Esophagus muscularis mucosa (tissue), 4 donors: ENCODE measurements at regions not wholly inside any gene's neighbourhood (a gene's known extent, or its start where the extent isn't known, plus 50 kb on each side); places are given as distances from the start of the nearest gene placed in this dataset.
A peak's percentile ranks its signal among the peaks of the same experiment; 100 is the strongest.

ENCODE experiments used
- DNase-seq: peaks from one replicate; pipeline ENCODE4 v3.0.0-alpha.2; 2017; ENCODE audit errors: extremely low spot score
- H3K27ac ChIP-seq, 4 donors: fragments of 200-600 bp; sonication (generic); replicated peaks in 1 of 4; 1 replicate in 3 of 4; 2 replicates in 1 of 4; pipeline ENCODE4 v1.5.1; 2016 to 2019; ENCODE audit warnings: mild to moderate bottlenecking in 1 of 4
- H3K27me3 ChIP-seq, 4 donors: fragments of 200-600 bp; sonication (generic); one replicate each; pipeline versions ENCODE4 v1.5.1 to v1.6.0; 2016 to 2019
- H3K36me3 ChIP-seq, 4 donors: fragments of 200-600 bp; sonication (generic); one replicate each; pipeline ENCODE4 v1.5.1; 2016 to 2019
- H3K4me1 ChIP-seq, 4 donors: fragments of 200-600 bp; sonication (generic); one replicate each; pipeline ENCODE4 v1.5.1; 2016 to 2019
- H3K4me3 ChIP-seq, 4 donors: fragments of 200-600 bp; sonication (generic); 1 replicate in 2 of 4; 2 replicates in 2 of 4; pipeline ENCODE4 v1.5.1; 2016 to 2019; ENCODE audit warnings: mild to moderate bottlenecking in 4 of 4, moderate library complexity in 1 of 4
- H3K9me3 ChIP-seq, 4 donors: fragments of 200-600 bp; sonication (generic); 1 replicate in 3 of 4; 2 replicates in 1 of 4; pipeline ENCODE4 v1.5.1; 2016 to 2019
- CTCF ChIP-seq, 3 experiments: fragments of 200-600 bp in 2 of 3; fragments of 450-650 bp in 1 of 3; sonication (generic) in 2 of 3; IDR thresholded peaks; one replicate each; pipeline ENCODE4 v1.5.1; 2017 to 2019; ENCODE audit warnings: antibody characterized with exemption in 3 of 3, mild to moderate bottlenecking in 2 of 3, moderate library complexity in 1 of 3
- EP300 ChIP-seq: sonication (generic); formaldehyde crosslinking; IDR thresholded peaks from one replicate; pipeline ENCODE4 v1.6.1; 2017; ENCODE audit warnings: antibody characterized with exemption
- POLR2A ChIP-seq: fragments of 450-650 bp; IDR thresholded peaks from one replicate; pipeline ENCODE4 v1.6.1; 2017; ENCODE audit warnings: antibody characterized with exemption, moderate library complexity, mild to moderate bottlenecking, low read depth
- POLR2AphosphoS5 ChIP-seq, 2 donors: sonication (generic); formaldehyde crosslinking; IDR thresholded peaks; one replicate each; pipeline ENCODE4 v1.6.1; 2017; ENCODE audit warnings: antibody characterized with exemption in 2 of 2
- WGBS: methylation state at CpG from one replicate; pipeline ENCODE4 v1.1.5; 2018; 5-methylcytosine and 5-hydroxymethylcytosine counted together
- intact Hi-C: fragments of 100-400 bp; cut with DNase I; formaldehyde crosslinking; loops from one replicate; pipeline ENCODE4 v1.15.1; 2023

- 90% methylated on average over 4 of the region's 4 CpGs for WGBS
- Histone ChIP-seq H3K9me3 (no peaks in the 10 kb centered on the region), H3K4me3 (no peak overlapping the region), H3K27me3 (peaks cover 0 to 3% (median 0%) of the 10 kb centered on the region in 4 donors), H3K4me1 (no peaks in the 10 kb centered on the region), H3K27ac (no peak overlapping the region), H3K36me3 (no peaks in the 10 kb centered on the region)
- intact Hi-C loops: no loop called here
- DNase-seq: peak; percentile 19
- TF ChIP-seq CTCF (IDR thresholded peaks at IDR 0.05) (no peak), EP300 (no peak), POLR2A (no peak), POLR2AphosphoS5 (IDR thresholded peaks at IDR 0.05) (no peak)
These were observed 182.2 kb downstream of the MYCN start for GRCh38 chr2:16122556-16122955.

- Histone ChIP-seq H3K4me1 (no peaks in the 10 kb centered on the region), H3K27ac (no peak overlapping the region), H3K27me3 (peaks cover 0 to 3% (median 0%) of the 10 kb centered on the region in 4 donors), H3K9me3 (no peaks in the 10 kb centered on the region), H3K36me3 (no peaks in the 10 kb centered on the region), H3K4me3 (no peak overlapping the region)
- intact Hi-C loops: no loop called here
- TF ChIP-seq EP300: no peak
- no peak for TF ChIP-seq CTCF (IDR thresholded peaks at IDR 0.05)
- TF ChIP-seq POLR2A: no peak
- TF ChIP-seq POLR2AphosphoS5 (IDR thresholded peaks at IDR 0.05): no peak
- 95% methylated on average over 4 of the region's 4 CpGs for WGBS
- DNase-seq: peak; percentile 3
These were observed 181.6 kb downstream of the MYCN start for GRCh38 chr2:16121986-16122390.

GRCh38 chr2:16121231-16121985 lies 181.1 kb downstream of the MYCN start:
- Histone ChIP-seq H3K27ac (no peak overlapping the region), H3K9me3 (no peaks in the 10 kb centered on the region), H3K27me3 (peaks cover 0 to 3% (median 0%) of the 10 kb centered on the region in 4 donors), H3K4me1 (no peaks in the 10 kb centered on the region), H3K4me3 (no peak overlapping the region), H3K36me3 (no peaks in the 10 kb centered on the region)
- TF ChIP-seq EP300 (no peak), CTCF (IDR thresholded peaks at IDR 0.05) (no peak), POLR2A (no peak), POLR2AphosphoS5 (IDR thresholded peaks at IDR 0.05) (no peak)
- WGBS: 88% methylated on average over 7 of the region's 7 CpGs
- DNase-seq: peak; percentile 42
- intact Hi-C loops: no loop called here

- Histone ChIP-seq H3K9me3 (no peaks in the 10 kb centered on the region), H3K27ac (no peak overlapping the region), H3K27me3 (peaks cover 0 to 2% (median 0%) of the 10 kb centered on the region in 4 donors), H3K4me3 (no peak overlapping the region), H3K4me1 (no peaks in the 10 kb centered on the region), H3K36me3 (no peaks in the 10 kb centered on the region)
- DNase-seq: no peak
- intact Hi-C loops: no loop called here
- TF ChIP-seq POLR2A (no peak), POLR2AphosphoS5 (IDR thresholded peaks at IDR 0.05) (no peak), CTCF (IDR thresholded peaks at IDR 0.05) (no peak), EP300 (no peak)
These were observed 180.3 kb downstream of the MYCN start for GRCh38 chr2:16120591-16121180.
